OCI-LY3 (cell line): ENCODE measurements at regions not wholly inside any gene's neighbourhood (a gene's known extent, or its start where the extent isn't known, plus 50 kb on each side); places are given as distances from the start of the nearest gene placed in this dataset.
"Not testable (repeated sequence)": the region's sequence is repeated elsewhere in the genome, so short reads cannot be mapped to it uniquely, and the experiment has no call there.

Experiments used
- H2AFZ ChIP-seq: fragments of 200-600, 300-600 bp; shearing (Covaris generic); 2 replicates; pipeline ENCODE4 v1.6.0; 2014; ENCODE audit warnings: antibody characterized with exemption, low read depth, low read length
- H3K27ac ChIP-seq: fragments of 200-600, 300-600 bp; sonication (generic); 2 replicates; pipeline ENCODE4 v1.5.1; 2014; ENCODE audit warnings: mild to moderate bottlenecking, low read length, moderate library complexity, mixed read lengths
- H3K27me3 ChIP-seq: fragments of 200-600, 300-600 bp; sonication (generic); 2 replicates; pipeline ENCODE4 v1.6.1; 2014; ENCODE audit warnings: low read depth, low read length, mixed read lengths
- H3K36me3 ChIP-seq: fragments of 200-600, 300-600 bp; sonication (generic); replicated peaks from 2 replicates; pipeline ENCODE3; 2014; ENCODE audit warnings: low read depth, low read length, mixed read lengths
- H3K4me1 ChIP-seq: fragments of 300-600, 200-600 bp; sonication (generic); 2 replicates; pipeline ENCODE4 v1.6.1; 2014; ENCODE audit warnings: low read length, mixed read lengths
- H3K4me2 ChIP-seq: fragments of 200-600, 300-600 bp; sonication (generic); 2 replicates; pipeline ENCODE4 v1.6.1; 2014; ENCODE audit warnings: low read length, mixed read lengths
- H3K4me3 ChIP-seq: fragments of 300-600, 200-600 bp; sonication (generic); 2 replicates; pipeline ENCODE4 v1.5.1; 2014; ENCODE audit warnings: antibody characterized with exemption, mild to moderate bottlenecking, low read length, moderate library complexity
- H3K79me2 ChIP-seq: fragments of 300-600, 200-600 bp; shearing (Covaris generic); 2 replicates; pipeline ENCODE4 v1.6.1; 2014; ENCODE audit warnings: mild to moderate bottlenecking, low read length, mixed read lengths
- H3K9ac ChIP-seq: fragments of 300-600, 200-600 bp; shearing (Covaris generic); 2 replicates; pipeline ENCODE4 v1.6.0; 2014; ENCODE audit warnings: mild to moderate bottlenecking, low read length, moderate library complexity
- H3K9me3 ChIP-seq: fragments of 200-600, 300-600 bp; shearing (Covaris generic); 2 replicates; pipeline ENCODE4 v1.6.1; 2014; ENCODE audit warnings: low read length, mixed read lengths; ENCODE audit not compliant: insufficient read depth
- H4K20me1 ChIP-seq: fragments of 200-600, 300-600 bp; sonication (generic); 2 replicates; pipeline ENCODE4 v1.6.1; 2016; ENCODE audit warnings: low read length, mixed read lengths; ENCODE audit not compliant: insufficient read depth
- EZH2phosphoT487 ChIP-seq: fragments of 200-600 bp; shearing (Covaris generic); IDR thresholded peaks from 2 replicates; pipeline ENCODE4 v1.6.1; 2018; ENCODE audit warnings: antibody characterized with exemption, mixed run types, low read depth
- TF ChIP-seq, protein P1 (sequence below): fragments of 200-600, 300-600 bp; sonication (generic); IDR thresholded peaks from 2 replicates; pipeline ENCODE4 v1.5.1; 2014; ENCODE audit warnings: antibody characterized with exemption, low read length, low read depth

DNA sequence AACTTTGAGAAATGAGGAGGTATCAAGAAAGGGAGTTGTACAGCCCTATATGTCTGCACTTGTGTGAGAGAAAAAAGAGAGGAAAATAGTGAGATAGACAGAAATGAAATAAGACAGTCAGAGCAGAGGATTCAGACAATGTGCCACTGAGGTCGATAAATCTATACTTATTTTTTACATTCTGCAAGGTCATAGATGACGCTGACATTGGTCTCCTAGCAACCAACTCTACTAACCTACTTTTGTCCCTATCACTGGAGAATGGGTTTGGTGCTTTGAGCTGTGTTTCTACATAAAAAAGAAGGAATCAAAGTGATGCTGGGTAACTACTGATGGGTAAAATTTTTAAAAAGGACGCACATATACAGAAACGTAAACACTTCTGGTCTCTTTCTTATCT lies 573.3 kb upstream of the RORB start:
- no peak overlapping the region for H2AFZ ChIP-seq
- H4K20me1 ChIP-seq, result no peaks in the 10 kb centered on the region
- no peaks in the 10 kb centered on the region for H3K9me3 ChIP-seq
- no peak overlapping the region for H3K9ac ChIP-seq
- H3K36me3 ChIP-seq, result no peaks in the 10 kb centered on the region
- TF ChIP-seq, protein P1, sequence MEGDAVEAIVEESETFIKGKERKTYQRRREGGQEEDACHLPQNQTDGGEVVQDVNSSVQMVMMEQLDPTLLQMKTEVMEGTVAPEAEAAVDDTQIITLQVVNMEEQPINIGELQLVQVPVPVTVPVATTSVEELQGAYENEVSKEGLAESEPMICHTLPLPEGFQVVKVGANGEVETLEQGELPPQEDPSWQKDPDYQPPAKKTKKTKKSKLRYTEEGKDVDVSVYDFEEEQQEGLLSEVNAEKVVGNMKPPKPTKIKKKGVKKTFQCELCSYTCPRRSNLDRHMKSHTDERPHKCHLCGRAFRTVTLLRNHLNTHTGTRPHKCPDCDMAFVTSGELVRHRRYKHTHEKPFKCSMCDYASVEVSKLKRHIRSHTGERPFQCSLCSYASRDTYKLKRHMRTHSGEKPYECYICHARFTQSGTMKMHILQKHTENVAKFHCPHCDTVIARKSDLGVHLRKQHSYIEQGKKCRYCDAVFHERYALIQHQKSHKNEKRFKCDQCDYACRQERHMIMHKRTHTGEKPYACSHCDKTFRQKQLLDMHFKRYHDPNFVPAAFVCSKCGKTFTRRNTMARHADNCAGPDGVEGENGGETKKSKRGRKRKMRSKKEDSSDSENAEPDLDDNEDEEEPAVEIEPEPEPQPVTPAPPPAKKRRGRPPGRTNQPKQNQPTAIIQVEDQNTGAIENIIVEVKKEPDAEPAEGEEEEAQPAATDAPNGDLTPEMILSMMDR, result no peak
- no peak for TF ChIP-seq EZH2phosphoT487
- no peak overlapping the region for H3K4me3 ChIP-seq
- H3K79me2 ChIP-seq, result no peaks in the 10 kb centered on the region
- H3K4me2 ChIP-seq, result no peak overlapping the region
- no peak overlapping the region for H3K27ac ChIP-seq
- H3K27me3 ChIP-seq, result no peaks in the 10 kb centered on the region
- H3K4me1 ChIP-seq, result no peaks in the 10 kb centered on the region

DNA sequence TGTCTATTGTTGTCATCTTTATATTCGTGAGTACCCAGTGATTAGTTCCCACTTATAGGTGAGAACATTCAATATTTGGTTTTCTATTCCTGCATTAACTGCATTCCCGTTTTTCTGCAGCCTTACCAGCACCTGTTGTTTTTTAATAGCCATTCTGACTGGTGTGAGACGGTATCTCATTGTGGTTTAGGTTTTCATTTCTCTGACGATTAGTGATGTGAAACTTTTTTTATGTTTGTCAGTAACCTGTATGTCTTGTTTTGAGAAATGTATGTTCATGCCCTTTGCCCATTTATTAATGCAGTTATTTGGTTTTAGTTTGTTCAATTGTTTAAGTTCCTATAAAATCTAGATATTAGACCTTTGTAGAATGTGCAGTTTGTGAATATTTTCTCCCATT lies 546.0 kb upstream of the RORB start:
- Histone ChIP-seq H3K27me3 (no peaks in the 10 kb centered on the region), H3K9me3 (no peaks in the 10 kb centered on the region), H3K27ac (no peak overlapping the region), H2AFZ (no peak overlapping the region), H3K36me3 (no peaks in the 10 kb centered on the region), H3K9ac (no peak overlapping the region), H3K4me1 (peaks cover 11% of the 10 kb centered on the region), H3K79me2 (no peaks in the 10 kb centered on the region), H4K20me1 (no peaks in the 10 kb centered on the region), H3K4me3 (no peak overlapping the region), H3K4me2 (no peak overlapping the region)
- no peak for TF ChIP-seq EZH2phosphoT487
- TF ChIP-seq, protein P1, result no peak

DNA sequence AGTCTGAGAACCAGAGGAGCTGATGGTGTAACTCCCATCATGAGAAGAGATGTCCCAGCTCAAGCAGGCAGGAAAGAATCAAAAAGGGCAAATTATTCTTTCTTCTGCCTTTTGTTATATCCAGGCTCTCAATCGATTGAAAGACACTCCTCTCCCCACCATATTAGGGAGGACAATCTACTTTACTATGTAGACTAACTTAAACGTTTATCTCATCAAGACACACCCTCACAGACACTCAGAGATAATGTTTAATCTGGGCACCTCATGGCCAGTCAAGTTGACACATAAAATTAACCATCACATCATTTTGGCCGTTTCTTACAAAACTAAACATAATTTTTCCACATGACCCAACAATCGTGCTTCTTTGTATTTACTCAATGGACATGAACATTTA lies 534.3 kb upstream of the RORB start:
- Histone ChIP-seq H3K9me3 (no peaks in the 10 kb centered on the region), H3K4me2 (no peak overlapping the region), H4K20me1 (no peaks in the 10 kb centered on the region), H3K9ac (no peak overlapping the region), H2AFZ (no peak overlapping the region), H3K36me3 (no peaks in the 10 kb centered on the region), H3K79me2 (no peaks in the 10 kb centered on the region), H3K27ac (no peak overlapping the region), H3K4me3 (no peak overlapping the region), H3K27me3 (no peaks in the 10 kb centered on the region), H3K4me1 (no peaks in the 10 kb centered on the region)
- TF ChIP-seq, protein P1, result no peak
- TF ChIP-seq EZH2phosphoT487, result no peak

DNA sequence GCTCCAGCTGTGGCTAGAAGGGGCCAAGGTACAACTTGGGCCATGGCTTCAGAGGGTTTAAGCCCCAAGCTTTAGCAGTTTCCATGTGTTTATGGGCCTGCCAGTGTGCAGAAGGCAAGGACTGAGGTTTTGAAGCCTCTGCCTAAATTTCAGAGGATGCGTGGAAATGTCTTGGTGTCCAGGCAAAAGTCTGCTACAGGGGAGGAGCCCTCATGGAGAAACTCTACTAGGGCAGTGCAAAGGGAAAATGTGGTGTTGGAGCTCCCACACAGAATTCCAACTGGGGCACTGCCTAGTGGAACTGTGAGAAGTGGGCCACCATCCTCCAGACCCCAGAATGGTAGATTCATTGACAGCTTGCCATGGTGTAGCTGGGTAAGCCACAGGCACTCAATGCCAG lies 527.2 kb upstream of the RORB start:
- H3K27me3 ChIP-seq, result no peaks in the 10 kb centered on the region
- no peak overlapping the region for H2AFZ ChIP-seq
- no peaks in the 10 kb centered on the region for H3K79me2 ChIP-seq
- H3K9me3 ChIP-seq, result peaks cover 11% of the 10 kb centered on the region; the same call in 1 of the 2 replicates
- no peaks in the 10 kb centered on the region for H4K20me1 ChIP-seq
- H3K36me3 ChIP-seq, result no peaks in the 10 kb centered on the region
- no peaks in the 10 kb centered on the region for H3K4me1 ChIP-seq
- H3K4me2 ChIP-seq, result no peak overlapping the region
- H3K4me3 ChIP-seq, result no peak overlapping the region
- no peak overlapping the region for H3K27ac ChIP-seq
- TF ChIP-seq, protein P1, result no peak
- TF ChIP-seq EZH2phosphoT487, result no peak
- H3K9ac ChIP-seq, result no peak overlapping the region

DNA sequence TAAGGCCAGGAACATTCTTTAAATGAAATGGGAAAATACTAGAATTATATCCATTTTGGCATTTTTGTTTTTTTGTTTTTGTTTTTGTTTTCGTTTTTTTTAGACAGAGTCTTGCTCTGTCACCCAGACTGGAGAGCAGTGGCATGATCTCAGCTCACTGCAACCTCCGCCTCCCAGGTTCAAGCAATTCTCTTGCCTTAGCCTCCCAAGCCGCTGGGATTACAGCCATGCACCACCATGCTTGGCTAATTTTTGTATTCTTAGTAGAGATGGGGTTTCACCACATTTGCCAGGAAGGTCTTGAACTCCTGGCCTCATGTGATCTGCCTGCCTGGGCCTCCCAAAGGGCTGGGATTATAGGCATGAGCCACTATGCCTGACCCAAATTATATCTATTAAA lies 520.7 kb upstream of the RORB start:
- not testable (repeated sequence) for H3K27me3 ChIP-seq, H3K79me2 ChIP-seq, H4K20me1 ChIP-seq, H3K36me3 ChIP-seq, H3K4me1 ChIP-seq, H3K27ac ChIP-seq, H3K4me2 ChIP-seq, H3K9me3 ChIP-seq, H3K9ac ChIP-seq, H3K4me3 ChIP-seq, H2AFZ ChIP-seq
